Body of pancreas (tissue), 4 donors: ENCODE measurements at regions not wholly inside any gene's neighbourhood (a gene's known extent, or its start where the extent isn't known, plus 50 kb on each side); places are given as distances from the start of the nearest gene placed in this dataset.

Experiments used
- ATAC-seq: fragments of 150-250 bp; one replicate; pipeline ENCODE4 v1.9.1; 2016
- DNase-seq, 4 donors: peaks; one replicate each; pipeline ENCODE4 v3.0.0-alpha.2; 2019
- H3K27ac ChIP-seq, 4 donors: fragments of 200-600 bp; sonication (generic); 1 replicate in 3 of 4; 2 replicates in 1 of 4; pipeline versions ENCODE4 v1.5.1 to v1.6.1; 2016 to 2019; ENCODE audit warnings: mild to moderate bottlenecking in 1 of 4, mixed read lengths in 1 of 4, moderate library complexity in 1 of 4
- H3K27me3 ChIP-seq, 2 donors: fragments of 200-600 bp; sonication (generic); one replicate each; pipeline ENCODE4 v1.6.0; 2016; ENCODE audit warnings: mild to moderate bottlenecking in 1 of 2
- H3K36me3 ChIP-seq, 2 donors: fragments of 200-600 bp; sonication (generic); replicated peaks in 1 of 2; 2 replicates each; pipeline ENCODE4 v1.5.1; 2016; ENCODE audit warnings: low read depth in 2 of 2; ENCODE audit not compliant: insufficient read depth in 1 of 2
- H3K4me1 ChIP-seq: fragments of 200-600 bp; sonication (generic); one replicate; pipeline ENCODE4 v1.6.0; 2016
- H3K4me3 ChIP-seq, 2 donors: fragments of 200-600 bp; sonication (generic); 1 replicate in 1 of 2; 2 replicates in 1 of 2; pipeline ENCODE4 v1.5.1; 2016 to 2019
- H3K9me3 ChIP-seq, 3 donors: fragments of 200-600 bp; sonication (generic); 1 replicate in 2 of 3; 2 replicates in 1 of 3; pipeline ENCODE4 v1.5.1; 2016
- POLR2A ChIP-seq, 3 donors: fragments of 450-650 bp; IDR thresholded peaks; one replicate each; pipeline ENCODE4 v1.6.1; 2016; ENCODE audit warnings: antibody characterized with exemption in 3 of 3, mild to moderate bottlenecking in 2 of 3
- WGBS, 2 donors: methylation state at CpG; one replicate each; pipeline ENCODE4 v1.1.5; 2017; 5-methylcytosine and 5-hydroxymethylcytosine counted together
- intact Hi-C: fragments of 100-400 bp; cut with DNase I; formaldehyde crosslinking; loops from one replicate; pipeline ENCODE4 v1.15.1; 2023
- TF ChIP-seq, protein P1 (sequence below), 7 experiments: fragments of 450-650 bp in 4 of 7; fragments of 200-600 bp in 3 of 7; sonication (generic) in 3 of 7; IDR thresholded peaks; one replicate each; pipeline ENCODE4 v1.5.1; 2016 to 2019; ENCODE audit warnings: antibody characterized with exemption in 7 of 7

DNA sequence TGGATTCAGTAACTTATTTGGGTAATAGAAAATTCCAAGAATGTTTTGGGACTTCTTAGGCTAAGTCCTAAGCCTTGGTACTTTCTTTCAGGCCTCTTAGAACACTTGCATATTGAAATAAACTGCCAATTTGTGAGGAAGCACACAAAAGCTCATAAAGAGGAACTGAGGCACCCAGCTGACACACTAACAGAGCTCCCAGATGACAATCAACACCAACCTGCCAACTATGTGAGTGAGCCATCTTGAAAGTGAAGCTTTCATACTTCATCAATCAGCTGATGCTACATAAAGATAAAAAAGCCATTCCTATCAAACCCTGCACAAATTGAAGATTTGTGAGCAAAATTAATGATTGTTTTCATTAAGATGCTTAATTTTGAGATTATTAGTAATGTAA is 832.5 kb upstream of the EPHA7 start:
- H3K36me3 ChIP-seq: no peaks in the 10 kb centered on the region

GRCh38 chr6:94245395-94245794 is 826.0 kb upstream of the EPHA7 start:
- DNase-seq: no peak
- no peak overlapping the region for H3K4me3 ChIP-seq
- no peaks in the 10 kb centered on the region for H3K36me3 ChIP-seq
- ATAC-seq: no peak
- WGBS, 2 donors: 82 to 84% methylated on average over 4 of the region's 4 CpGs
- no peak overlapping the region for H3K27ac ChIP-seq
- TF ChIP-seq, protein P1, sequence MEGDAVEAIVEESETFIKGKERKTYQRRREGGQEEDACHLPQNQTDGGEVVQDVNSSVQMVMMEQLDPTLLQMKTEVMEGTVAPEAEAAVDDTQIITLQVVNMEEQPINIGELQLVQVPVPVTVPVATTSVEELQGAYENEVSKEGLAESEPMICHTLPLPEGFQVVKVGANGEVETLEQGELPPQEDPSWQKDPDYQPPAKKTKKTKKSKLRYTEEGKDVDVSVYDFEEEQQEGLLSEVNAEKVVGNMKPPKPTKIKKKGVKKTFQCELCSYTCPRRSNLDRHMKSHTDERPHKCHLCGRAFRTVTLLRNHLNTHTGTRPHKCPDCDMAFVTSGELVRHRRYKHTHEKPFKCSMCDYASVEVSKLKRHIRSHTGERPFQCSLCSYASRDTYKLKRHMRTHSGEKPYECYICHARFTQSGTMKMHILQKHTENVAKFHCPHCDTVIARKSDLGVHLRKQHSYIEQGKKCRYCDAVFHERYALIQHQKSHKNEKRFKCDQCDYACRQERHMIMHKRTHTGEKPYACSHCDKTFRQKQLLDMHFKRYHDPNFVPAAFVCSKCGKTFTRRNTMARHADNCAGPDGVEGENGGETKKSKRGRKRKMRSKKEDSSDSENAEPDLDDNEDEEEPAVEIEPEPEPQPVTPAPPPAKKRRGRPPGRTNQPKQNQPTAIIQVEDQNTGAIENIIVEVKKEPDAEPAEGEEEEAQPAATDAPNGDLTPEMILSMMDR (IDR thresholded peaks at IDR 0.05): no peak
- no peak for TF ChIP-seq POLR2A (IDR thresholded peaks at IDR 0.05)
- H3K9me3 ChIP-seq: no peaks in the 10 kb centered on the region
- no peaks in the 10 kb centered on the region for H3K4me1 ChIP-seq
- intact Hi-C loops: no loop called here
- H3K27me3 ChIP-seq: no peaks in the 10 kb centered on the region

More for the DNA sequence above, 832.5 kb upstream of the EPHA7 start:
- no peaks in the 10 kb centered on the region for H3K4me1 ChIP-seq
- H3K4me3 ChIP-seq: no peak overlapping the region
- TF ChIP-seq, protein P1 (IDR thresholded peaks at IDR 0.05): no peak
- TF ChIP-seq POLR2A (IDR thresholded peaks at IDR 0.05): no peak
- DNase-seq: no peak
- H3K9me3 ChIP-seq: no peaks in the 10 kb centered on the region
- intact Hi-C loops: no loop called here
- H3K27ac ChIP-seq: no peak overlapping the region
- H3K27me3 ChIP-seq: no peaks in the 10 kb centered on the region
- no peak for ATAC-seq

- 15 to 43% methylated on average over 1 of the region's 1 CpG for WGBS, 2 donors
- DNase-seq (no peak), ATAC-seq (no peak)
- Histone ChIP-seq H3K4me3 (no peak overlapping the region), H3K27ac (no peak overlapping the region), H3K27me3 (no peaks in the 10 kb centered on the region), H3K9me3 (no peaks in the 10 kb centered on the region), H3K4me1 (no peaks in the 10 kb centered on the region), H3K36me3 (no peaks in the 10 kb centered on the region)
- TF ChIP-seq POLR2A (IDR thresholded peaks at IDR 0.05): no peak
- TF ChIP-seq, protein P1 (IDR thresholded peaks at IDR 0.05): no peak
- intact Hi-C loops: no loop called here
These were observed 819.5 kb upstream of the EPHA7 start for GRCh38 chr6:94238868-94239267.

DNA sequence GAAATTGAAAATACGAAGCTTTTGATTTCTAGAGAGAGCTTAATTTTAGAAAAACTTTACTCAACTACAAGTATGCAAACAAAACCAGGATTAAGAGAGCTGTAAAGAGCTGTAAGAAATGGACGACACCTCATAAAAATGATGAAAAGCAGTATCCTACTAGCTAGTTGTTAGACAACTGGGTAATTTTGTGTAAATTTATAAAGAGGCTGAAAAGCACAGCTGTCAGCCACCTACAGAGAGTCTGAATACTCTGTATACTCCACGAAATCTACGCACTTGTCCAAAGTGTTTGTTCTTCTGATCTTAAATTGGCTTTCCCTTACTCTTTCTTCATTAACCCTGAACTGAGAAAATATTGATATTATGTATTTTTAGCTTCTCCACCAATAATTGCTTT is 808.4 kb upstream of the EPHA7 start:
- DNase-seq (no peak), ATAC-seq (no peak)
- H3K4me1 ChIP-seq: no peaks in the 10 kb centered on the region
- no peaks in the 10 kb centered on the region for H3K9me3 ChIP-seq
- WGBS, 2 donors: 55 to 61% methylated on average over 4 of the region's 4 CpGs
- H3K4me3 ChIP-seq: no peak overlapping the region
- no peaks in the 10 kb centered on the region for H3K36me3 ChIP-seq
- H3K27ac ChIP-seq: no peak overlapping the region
- TF ChIP-seq, protein P1 (IDR thresholded peaks at IDR 0.05): no peak
- TF ChIP-seq POLR2A (IDR thresholded peaks at IDR 0.05): no peak
- intact Hi-C loops: no loop called here
- H3K27me3 ChIP-seq: no peaks in the 10 kb centered on the region

GRCh38 chr6:94217836-94218235 is 798.5 kb upstream of the EPHA7 start:
- H3K27ac ChIP-seq: no peak overlapping the region
- DNase-seq (no peak), ATAC-seq (no peak)
- no peaks in the 10 kb centered on the region for H3K36me3 ChIP-seq
- TF ChIP-seq, protein P1 (IDR thresholded peaks at IDR 0.05): no peak
- WGBS, 2 donors: 3 to 12% methylated on average over 2 of the region's 2 CpGs
- intact Hi-C loops: no loop called here
- no peaks in the 10 kb centered on the region for H3K9me3 ChIP-seq
- H3K27me3 ChIP-seq: no peaks in the 10 kb centered on the region
- no peaks in the 10 kb centered on the region for H3K4me1 ChIP-seq
- no peak overlapping the region for H3K4me3 ChIP-seq
